Endodermal cell (in vitro differentiated cells): ENCODE measurements at regions not wholly inside any gene's neighbourhood (a gene's known extent, or its start where the extent isn't known, plus 50 kb on each side); places are given as distances from the start of the nearest gene placed in this dataset.

Experiments
- DNase-seq: peaks from one replicate; pipeline ENCODE4 v3.0.0-alpha.2; 2017
- H3K27ac ChIP-seq: 2 replicates; pipeline ENCODE4 v1.5.1; 2013; ENCODE audit warnings: mild to moderate bottlenecking, low read depth, low read length, moderate library complexity
- H3K27me3 ChIP-seq: 2 replicates; pipeline ENCODE4 v1.6.1; 2013; ENCODE audit warnings: mild to moderate bottlenecking, low read length, moderate library complexity; ENCODE audit not compliant: insufficient read depth, control insufficient read depth, poor library complexity, severe bottlenecking
- H3K36me3 ChIP-seq: 2 replicates; pipeline ENCODE4 v1.7.0; 2013; ENCODE audit warnings: mild to moderate bottlenecking, low read length, moderate library complexity; ENCODE audit not compliant: control insufficient read depth, insufficient read depth
- H3K4me1 ChIP-seq: one replicate; pipeline ENCODE4 v1.7.0; 2013; ENCODE audit warnings: low read length; ENCODE audit not compliant: control insufficient read depth, insufficient read depth
- H3K4me3 ChIP-seq: 2 replicates; pipeline ENCODE4 v1.5.1; 2013; ENCODE audit warnings: mild to moderate bottlenecking, low read length, moderate library complexity
- H3K9ac ChIP-seq: 2 replicates; pipeline ENCODE4 v1.6.1; 2013; ENCODE audit warnings: mild to moderate bottlenecking, low read length, moderate library complexity; ENCODE audit not compliant: poor library complexity, severe bottlenecking; ENCODE audit errors: extremely low read depth
- H3K9me3 ChIP-seq: 2 replicates; pipeline ENCODE4 v1.6.1; 2013; ENCODE audit warnings: mild to moderate bottlenecking, low read length, moderate library complexity; ENCODE audit not compliant: control insufficient read depth
- H3K27ac Mint-ChIP-seq: 2 replicates; pipeline ENCODE4 v1.8.0; 2020; ENCODE audit warnings: mixed read lengths
- H3K27me3 Mint-ChIP-seq: 2 replicates; pipeline ENCODE4 v1.8.0; 2021; ENCODE audit warnings: mild to moderate bottlenecking, mixed read lengths; ENCODE audit not compliant: insufficient read depth
- H3K36me3 Mint-ChIP-seq: 2 replicates; pipeline ENCODE4 v1.8.0; 2020; ENCODE audit warnings: low read depth, mixed read lengths
- H3K4me1 Mint-ChIP-seq: 2 replicates; pipeline ENCODE4 v1.8.0; 2020; ENCODE audit warnings: mixed read lengths
- H3K4me3 Mint-ChIP-seq: 2 replicates; pipeline ENCODE4 v1.8.0; 2020; ENCODE audit warnings: mild to moderate bottlenecking, moderate library complexity, mixed read lengths
- H3K9me3 Mint-ChIP-seq: 2 replicates; pipeline ENCODE4 v1.8.0; 2020; ENCODE audit warnings: mild to moderate bottlenecking, mixed read lengths
- WGBS, 2 experiments: methylation state at CpG; one replicate each; pipeline versions ENCODE4 v1.1.5 to v1.1.7; 2013; ENCODE audit warnings: missing lambda C conversion rate in 2 of 2, mixed read lengths in 1 of 2; ENCODE audit not compliant: insufficient coverage in 1 of 2, insufficient read length in 1 of 2; 5-methylcytosine and 5-hydroxymethylcytosine counted together
- TF ChIP-seq, protein P1 (sequence below): fragments of 200-600 bp; sonication (generic); conservative IDR thresholded peaks from 2 replicates; pipeline ENCODE4 v1.5.0; 2021; ENCODE audit warnings: antibody characterized with exemption, mild to moderate bottlenecking

DNA sequence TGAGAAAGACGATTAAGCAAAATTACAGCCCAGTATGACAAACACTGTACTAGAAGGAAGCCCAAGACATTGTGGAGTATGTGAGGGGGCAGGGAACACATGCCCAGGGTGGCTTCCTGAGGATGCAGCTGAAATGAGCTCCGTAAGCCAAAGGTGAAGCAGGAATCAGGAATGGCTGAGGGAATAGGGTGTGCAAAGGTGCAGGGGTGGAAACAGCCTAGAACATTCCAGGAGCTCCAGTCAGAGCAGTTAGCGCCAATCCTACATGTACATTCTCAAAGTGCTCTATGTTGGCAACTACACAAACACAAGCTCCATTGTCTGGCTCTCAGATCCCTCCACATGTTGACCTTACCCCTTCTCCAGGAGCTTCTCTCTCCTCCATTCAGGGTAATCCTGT is 257.9 kb downstream of the MAN2A1 start:
- Histone ChIP-seq H3K27ac (no peak overlapping the region), H3K4me1 (peaks cover 3% of the 10 kb centered on the region), H3K4me3 (no peak overlapping the region), H3K9ac (no peak overlapping the region), H3K27me3 (peaks cover 20% of the 10 kb centered on the region), H3K9me3 (no peaks in the 10 kb centered on the region), H3K36me3 (no peaks in the 10 kb centered on the region)
- TF ChIP-seq, protein P1, sequence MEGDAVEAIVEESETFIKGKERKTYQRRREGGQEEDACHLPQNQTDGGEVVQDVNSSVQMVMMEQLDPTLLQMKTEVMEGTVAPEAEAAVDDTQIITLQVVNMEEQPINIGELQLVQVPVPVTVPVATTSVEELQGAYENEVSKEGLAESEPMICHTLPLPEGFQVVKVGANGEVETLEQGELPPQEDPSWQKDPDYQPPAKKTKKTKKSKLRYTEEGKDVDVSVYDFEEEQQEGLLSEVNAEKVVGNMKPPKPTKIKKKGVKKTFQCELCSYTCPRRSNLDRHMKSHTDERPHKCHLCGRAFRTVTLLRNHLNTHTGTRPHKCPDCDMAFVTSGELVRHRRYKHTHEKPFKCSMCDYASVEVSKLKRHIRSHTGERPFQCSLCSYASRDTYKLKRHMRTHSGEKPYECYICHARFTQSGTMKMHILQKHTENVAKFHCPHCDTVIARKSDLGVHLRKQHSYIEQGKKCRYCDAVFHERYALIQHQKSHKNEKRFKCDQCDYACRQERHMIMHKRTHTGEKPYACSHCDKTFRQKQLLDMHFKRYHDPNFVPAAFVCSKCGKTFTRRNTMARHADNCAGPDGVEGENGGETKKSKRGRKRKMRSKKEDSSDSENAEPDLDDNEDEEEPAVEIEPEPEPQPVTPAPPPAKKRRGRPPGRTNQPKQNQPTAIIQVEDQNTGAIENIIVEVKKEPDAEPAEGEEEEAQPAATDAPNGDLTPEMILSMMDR = no peak
- Mint-ChIP-seq H3K9me3 (no peaks in the 10 kb centered on the region), H3K27ac (no peak overlapping the region), H3K4me3 (no peak overlapping the region), H3K36me3 (no peaks in the 10 kb centered on the region), H3K27me3 (peaks cover 20% of the 10 kb centered on the region), H3K4me1 (peaks cover 4% of the 10 kb centered on the region)
- WGBS, 2 experiments = 95 to 100% methylated on average over 3 of the region's 3 CpGs
- DNase-seq = no peak

- Mint-ChIP-seq H3K4me3 (no peak overlapping the region), H3K27ac (no peak overlapping the region), H3K36me3 (no peaks in the 10 kb centered on the region), H3K9me3 (no peaks in the 10 kb centered on the region), H3K27me3 (peaks cover 6% of the 10 kb centered on the region), H3K4me1 (peaks cover 11% of the 10 kb centered on the region)
- H3K4me1 ChIP-seq = peaks cover 3% of the 10 kb centered on the region
- TF ChIP-seq, protein P1 = no peak
- no peaks in the 10 kb centered on the region for H3K36me3 ChIP-seq
- H3K9me3 ChIP-seq = no peaks in the 10 kb centered on the region
- peaks cover 1% of the 10 kb centered on the region for H3K27me3 ChIP-seq
- no peak overlapping the region for H3K9ac ChIP-seq
- DNase-seq = no peak
- no peak overlapping the region for H3K27ac ChIP-seq
- H3K4me3 ChIP-seq = no peak overlapping the region
These were observed 260.9 kb downstream of the MAN2A1 start for GRCh38 chr5:109950634-109951033.

DNA sequence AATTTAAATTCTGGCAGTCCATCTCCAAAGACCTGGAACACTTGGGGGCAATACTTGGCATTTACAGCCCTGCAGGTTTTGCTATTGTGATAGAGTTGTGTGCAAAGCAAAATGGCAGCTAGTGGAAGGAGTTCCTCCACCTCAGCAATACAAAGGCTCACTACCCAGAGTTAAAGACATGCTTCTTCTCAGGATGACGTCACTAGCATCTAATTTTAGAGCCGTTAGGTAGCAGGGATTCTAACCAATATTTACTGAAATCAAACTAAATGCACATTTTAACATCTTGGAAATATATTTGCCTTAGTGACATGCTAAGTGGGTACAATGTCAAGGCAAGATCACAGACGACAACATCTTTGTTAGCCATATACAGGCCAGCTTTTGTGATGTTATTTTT is 261.6 kb downstream of the MAN2A1 start:
- no peak overlapping the region for H3K4me3 ChIP-seq
- no peaks in the 10 kb centered on the region for H3K36me3 ChIP-seq
- H3K27me3 ChIP-seq = no peaks in the 10 kb centered on the region
- no peak overlapping the region for H3K27ac Mint-ChIP-seq
- no peak overlapping the region for H3K9ac ChIP-seq
- H3K27me3 Mint-ChIP-seq = peaks cover 3% of the 10 kb centered on the region
- peaks cover 3% of the 10 kb centered on the region for H3K4me1 ChIP-seq
- no peaks in the 10 kb centered on the region for H3K9me3 ChIP-seq
- peaks cover 11% of the 10 kb centered on the region for H3K4me1 Mint-ChIP-seq
- H3K27ac ChIP-seq = no peak overlapping the region
- no peaks in the 10 kb centered on the region for H3K9me3 Mint-ChIP-seq
- H3K36me3 Mint-ChIP-seq = no peaks in the 10 kb centered on the region
- TF ChIP-seq, protein P1 = no peak
- 92 to 100% methylated on average over 1 to 3 of the region's 3 CpGs for WGBS, 2 experiments
- no peak overlapping the region for H3K4me3 Mint-ChIP-seq
- DNase-seq = no peak
